ENCODE measurements at regions not wholly inside any gene's neighbourhood (a gene's known extent, or its start where the extent isn't known, plus 50 kb on each side); places are given as distances from the start of the nearest gene placed in this dataset.

DNA sequence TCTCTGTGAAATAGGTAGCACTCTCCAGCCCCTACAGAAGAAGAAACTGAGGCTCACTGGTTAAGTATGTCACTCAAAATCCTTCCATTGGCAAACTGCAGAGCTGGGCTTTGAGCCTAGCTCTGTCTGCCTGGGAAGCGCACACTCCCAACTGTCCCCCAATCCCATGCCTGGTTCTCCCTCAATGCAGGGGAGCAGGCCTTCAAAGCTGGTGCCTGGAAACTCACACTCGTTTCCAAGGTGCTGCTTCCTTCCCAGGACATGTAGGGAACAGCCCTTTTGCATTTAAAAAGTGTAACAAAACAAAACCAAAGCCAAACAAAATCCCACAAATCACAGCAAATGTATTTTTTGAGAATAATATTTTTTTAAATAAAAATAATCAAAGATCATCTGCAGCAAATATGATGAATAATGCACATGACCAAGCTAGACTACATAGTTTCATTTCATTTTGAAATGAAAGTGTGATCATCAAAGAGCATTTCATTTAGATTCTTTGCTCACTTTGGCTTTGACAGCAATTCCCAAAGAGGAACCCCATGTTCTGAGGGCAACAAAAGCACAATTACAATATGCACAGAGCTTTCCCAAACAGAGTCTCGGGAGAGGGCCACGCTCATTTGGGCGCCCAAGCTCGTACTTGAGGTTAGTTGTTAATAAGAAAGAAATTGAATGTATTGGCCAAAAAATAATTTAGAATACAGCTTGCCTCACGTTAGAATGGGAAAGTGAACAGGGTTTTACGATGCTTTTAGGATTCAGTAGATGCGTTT lies 96.7 kb upstream of the ACKR3 start:
- TF ChIP-seq, protein P1, sequence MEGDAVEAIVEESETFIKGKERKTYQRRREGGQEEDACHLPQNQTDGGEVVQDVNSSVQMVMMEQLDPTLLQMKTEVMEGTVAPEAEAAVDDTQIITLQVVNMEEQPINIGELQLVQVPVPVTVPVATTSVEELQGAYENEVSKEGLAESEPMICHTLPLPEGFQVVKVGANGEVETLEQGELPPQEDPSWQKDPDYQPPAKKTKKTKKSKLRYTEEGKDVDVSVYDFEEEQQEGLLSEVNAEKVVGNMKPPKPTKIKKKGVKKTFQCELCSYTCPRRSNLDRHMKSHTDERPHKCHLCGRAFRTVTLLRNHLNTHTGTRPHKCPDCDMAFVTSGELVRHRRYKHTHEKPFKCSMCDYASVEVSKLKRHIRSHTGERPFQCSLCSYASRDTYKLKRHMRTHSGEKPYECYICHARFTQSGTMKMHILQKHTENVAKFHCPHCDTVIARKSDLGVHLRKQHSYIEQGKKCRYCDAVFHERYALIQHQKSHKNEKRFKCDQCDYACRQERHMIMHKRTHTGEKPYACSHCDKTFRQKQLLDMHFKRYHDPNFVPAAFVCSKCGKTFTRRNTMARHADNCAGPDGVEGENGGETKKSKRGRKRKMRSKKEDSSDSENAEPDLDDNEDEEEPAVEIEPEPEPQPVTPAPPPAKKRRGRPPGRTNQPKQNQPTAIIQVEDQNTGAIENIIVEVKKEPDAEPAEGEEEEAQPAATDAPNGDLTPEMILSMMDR (IDR thresholded peaks at IDR 0.05): no peak
- TF ChIP-seq POLR2A (IDR thresholded peaks at IDR 0.05): no peak
